ENCODE measurements at regions not wholly inside any gene's neighbourhood (a gene's known extent, or its start where the extent isn't known, plus 50 kb on each side); places are given as distances from the start of the nearest gene placed in this dataset.

GRCh38 chr22:48477031-48477721 is 1350.5 kb downstream of the BRD1 start:
- TF ChIP-seq CTCF (IDR thresholded peaks at IDR 0.05): no peak
- TF ChIP-seq EP300 (IDR thresholded peaks at IDR 0.05): no peak
- TF ChIP-seq POLR2A (IDR thresholded peaks at IDR 0.05): no peak
